ENCODE measurements at regions not wholly inside any gene's neighbourhood (a gene's known extent, or its start where the extent isn't known, plus 50 kb on each side); places are given as distances from the start of the nearest gene placed in this dataset.

DNA sequence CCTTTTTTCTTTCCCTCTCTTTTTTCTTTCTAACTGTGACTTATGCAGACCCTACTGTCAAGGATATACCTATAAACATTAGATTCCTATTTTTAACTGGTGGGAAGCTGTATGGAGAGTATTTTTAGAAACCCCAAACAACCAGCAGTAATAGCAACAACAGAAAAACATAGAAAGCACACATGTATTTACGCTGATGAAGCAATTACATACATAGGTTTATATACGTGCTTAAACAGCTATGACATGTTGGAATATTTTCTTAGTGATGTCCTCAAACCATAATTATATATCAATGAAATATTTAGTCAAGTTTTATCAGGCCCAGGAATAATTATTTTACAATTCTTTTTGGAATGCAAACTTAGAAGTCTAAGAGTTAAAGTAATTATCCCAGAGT, 294.3 kb upstream of the SOX4 start:
- no peak for DNase-seq
- Histone ChIP-seq H3K27me3 (ENCODE audit: insufficient read depth, low read depth, severe bottlenecking) (no peaks in the 10 kb centered on the region), H3K9me3 (ENCODE audit: severe bottlenecking) (peaks cover 10% of the 10 kb centered on the region), H3K4me3 (ENCODE audit: low read depth, low read length) (no peak overlapping the region), H3K27ac (no peak overlapping the region), H3K36me3 (no peaks in the 10 kb centered on the region)
- TF ChIP-seq, protein P1, sequence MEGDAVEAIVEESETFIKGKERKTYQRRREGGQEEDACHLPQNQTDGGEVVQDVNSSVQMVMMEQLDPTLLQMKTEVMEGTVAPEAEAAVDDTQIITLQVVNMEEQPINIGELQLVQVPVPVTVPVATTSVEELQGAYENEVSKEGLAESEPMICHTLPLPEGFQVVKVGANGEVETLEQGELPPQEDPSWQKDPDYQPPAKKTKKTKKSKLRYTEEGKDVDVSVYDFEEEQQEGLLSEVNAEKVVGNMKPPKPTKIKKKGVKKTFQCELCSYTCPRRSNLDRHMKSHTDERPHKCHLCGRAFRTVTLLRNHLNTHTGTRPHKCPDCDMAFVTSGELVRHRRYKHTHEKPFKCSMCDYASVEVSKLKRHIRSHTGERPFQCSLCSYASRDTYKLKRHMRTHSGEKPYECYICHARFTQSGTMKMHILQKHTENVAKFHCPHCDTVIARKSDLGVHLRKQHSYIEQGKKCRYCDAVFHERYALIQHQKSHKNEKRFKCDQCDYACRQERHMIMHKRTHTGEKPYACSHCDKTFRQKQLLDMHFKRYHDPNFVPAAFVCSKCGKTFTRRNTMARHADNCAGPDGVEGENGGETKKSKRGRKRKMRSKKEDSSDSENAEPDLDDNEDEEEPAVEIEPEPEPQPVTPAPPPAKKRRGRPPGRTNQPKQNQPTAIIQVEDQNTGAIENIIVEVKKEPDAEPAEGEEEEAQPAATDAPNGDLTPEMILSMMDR (IDR thresholded peaks at IDR 0.05; ENCODE audit: low read depth, low read length) = no peak

DNA sequence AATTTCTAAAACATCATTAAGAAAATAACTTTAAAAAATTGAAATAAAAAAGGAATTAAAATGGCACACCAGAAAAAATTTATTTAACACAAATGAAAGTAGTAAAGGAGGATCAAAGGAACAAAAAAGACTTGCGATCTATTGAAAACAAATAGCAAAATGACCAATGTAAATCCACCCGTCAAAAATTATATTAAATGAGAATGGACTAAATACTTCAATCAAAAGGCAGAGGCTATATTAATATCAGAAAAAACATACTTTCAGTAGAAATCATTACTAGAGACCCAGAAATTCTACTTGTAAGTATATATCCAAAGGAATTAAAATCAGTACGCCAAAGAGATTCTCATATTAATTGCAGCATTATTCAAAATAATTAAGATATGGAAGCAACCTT, 293.1 kb upstream of the SOX4 start:
- no peaks in the 10 kb centered on the region for H3K27me3 ChIP-seq (ENCODE audit: insufficient read depth, low read depth, severe bottlenecking)
- H3K9me3 ChIP-seq (ENCODE audit: severe bottlenecking) = peaks cover 7% of the 10 kb centered on the region
- DNase-seq = no peak
- H3K27ac ChIP-seq = no peak overlapping the region
- TF ChIP-seq, protein P1 (IDR thresholded peaks at IDR 0.05; ENCODE audit: low read depth, low read length) = no peak
- no peaks in the 10 kb centered on the region for H3K36me3 ChIP-seq
- H3K4me3 ChIP-seq (ENCODE audit: low read depth, low read length) = no peak overlapping the region

DNA sequence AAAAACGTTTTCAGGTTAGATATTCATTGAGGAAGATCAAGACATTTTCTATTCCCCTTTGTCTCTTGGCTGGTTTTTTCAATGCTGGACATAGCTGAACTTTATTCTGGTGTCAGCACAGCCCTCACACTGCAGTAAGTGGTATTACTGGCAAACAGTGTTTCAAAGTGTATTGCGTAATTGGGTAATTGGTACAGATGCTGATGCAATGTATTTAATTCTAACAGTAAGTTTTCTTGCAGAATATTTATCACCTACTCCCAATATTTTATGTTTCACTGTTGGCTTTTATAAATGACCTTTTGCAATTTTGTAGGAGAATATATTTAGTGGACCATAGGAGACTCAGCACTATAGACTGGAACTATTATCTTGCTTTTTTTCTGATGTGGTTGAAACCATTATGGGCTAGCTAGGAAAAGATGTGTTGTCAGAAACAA, 287.6 kb upstream of the SOX4 start:
- H3K36me3 ChIP-seq = no peaks in the 10 kb centered on the region
- TF ChIP-seq, protein P1 (IDR thresholded peaks at IDR 0.05; ENCODE audit: low read depth, low read length) = no peak
- DNase-seq = no peak

DNA sequence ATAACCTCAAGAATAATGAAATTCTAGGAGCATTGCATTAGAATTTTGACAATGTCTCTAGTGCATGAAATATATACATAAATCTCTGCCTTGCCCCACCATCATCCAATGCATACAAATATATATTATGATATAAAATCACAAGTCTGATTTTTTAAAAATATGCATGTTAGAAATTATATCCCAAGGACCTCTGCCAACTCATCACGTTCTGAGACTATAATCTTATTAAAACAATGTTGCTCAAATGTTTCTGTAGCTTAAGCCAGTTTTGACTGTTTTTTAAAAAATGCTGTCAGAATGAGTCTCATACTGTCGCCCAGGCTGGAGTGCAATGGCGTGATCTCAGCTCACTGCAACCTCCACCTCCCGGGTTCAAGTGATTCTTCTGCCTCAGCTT, 287.0 kb upstream of the SOX4 start:
- Histone ChIP-seq H3K4me3 (ENCODE audit: low read depth, low read length) (no peak overlapping the region), H3K9me3 (ENCODE audit: severe bottlenecking) (peaks cover 7% of the 10 kb centered on the region), H3K27me3 (ENCODE audit: insufficient read depth, low read depth, severe bottlenecking) (no peaks in the 10 kb centered on the region), H3K36me3 (no peaks in the 10 kb centered on the region), H3K27ac (no peak overlapping the region)
- TF ChIP-seq, protein P1 (IDR thresholded peaks at IDR 0.05; ENCODE audit: low read depth, low read length) = no peak
- DNase-seq = no peak

More for the DNA sequence above, 287.6 kb upstream of the SOX4 start:
- H3K9me3 ChIP-seq (ENCODE audit: severe bottlenecking) = peaks cover 7% of the 10 kb centered on the region
- no peak overlapping the region for H3K4me3 ChIP-seq (ENCODE audit: low read depth, low read length)
- H3K27ac ChIP-seq = no peak overlapping the region
- H3K27me3 ChIP-seq (ENCODE audit: insufficient read depth, low read depth, severe bottlenecking) = no peaks in the 10 kb centered on the region

DNA sequence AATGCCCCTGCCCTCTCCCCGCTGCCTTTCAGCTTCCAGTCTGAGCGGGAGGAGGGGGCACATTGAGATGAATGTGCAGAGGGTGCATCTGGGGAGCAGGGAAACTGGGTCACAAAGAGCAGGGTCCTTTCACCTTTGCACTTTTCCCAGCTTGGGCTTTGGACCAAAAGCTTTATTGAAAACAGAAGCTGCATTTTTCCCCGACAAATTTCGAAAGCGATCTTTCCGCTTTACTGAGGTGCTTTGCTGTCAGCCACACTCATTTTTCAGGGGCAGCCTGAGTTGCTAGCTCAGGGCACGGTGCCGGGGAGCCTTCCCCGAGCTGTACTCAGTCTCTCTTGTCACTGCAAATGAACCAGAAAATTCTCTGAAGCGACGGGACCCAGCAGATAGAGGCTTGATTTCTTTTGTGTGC, 283.7 kb upstream of the SOX4 start:
- no peak overlapping the region for H3K4me3 ChIP-seq (ENCODE audit: low read depth, low read length)
- TF ChIP-seq, protein P1 (IDR thresholded peaks at IDR 0.05; ENCODE audit: low read depth, low read length) = no peak
- H3K36me3 ChIP-seq = no peaks in the 10 kb centered on the region
- no peaks in the 10 kb centered on the region for H3K9me3 ChIP-seq (ENCODE audit: severe bottlenecking)
- H3K27ac ChIP-seq = no peak overlapping the region
- DNase-seq = no peak
- no peaks in the 10 kb centered on the region for H3K27me3 ChIP-seq (ENCODE audit: insufficient read depth, low read depth, severe bottlenecking)

DNA sequence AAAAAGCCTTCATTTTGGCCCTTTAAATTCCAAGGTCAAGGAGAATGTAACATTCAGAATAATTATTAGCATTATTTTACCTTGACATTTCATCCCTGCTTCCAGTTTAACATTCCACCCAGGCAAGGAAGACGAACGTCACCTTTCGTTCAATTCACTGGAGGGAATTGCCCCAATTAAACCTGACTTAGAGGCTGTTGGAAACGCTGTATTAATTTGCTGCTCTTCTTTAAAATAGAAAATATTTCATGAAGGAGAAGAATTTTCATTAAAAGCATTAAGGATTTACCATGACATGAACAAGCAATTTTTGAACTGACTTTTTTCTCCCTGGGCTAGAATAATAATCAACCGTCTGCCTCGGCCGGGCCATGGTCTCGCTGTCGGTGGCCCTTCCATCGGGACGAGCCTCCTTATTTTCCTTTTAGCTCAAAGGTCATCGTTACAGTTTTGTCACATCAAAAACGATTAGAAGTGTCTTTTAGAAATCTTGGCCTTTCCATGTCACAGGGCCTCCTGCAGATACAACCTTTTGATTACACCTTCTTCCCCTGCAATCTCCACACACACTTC, 282.9 kb upstream of the SOX4 start:
- no peaks in the 10 kb centered on the region for H3K27me3 ChIP-seq (ENCODE audit: insufficient read depth, low read depth, severe bottlenecking)
- DNase-seq = no peak
- TF ChIP-seq, protein P1 (IDR thresholded peaks at IDR 0.05; ENCODE audit: low read depth, low read length) = no peak
- H3K36me3 ChIP-seq = no peaks in the 10 kb centered on the region
- no peak overlapping the region for H3K27ac ChIP-seq
- H3K9me3 ChIP-seq (ENCODE audit: severe bottlenecking) = no peaks in the 10 kb centered on the region
- no peak overlapping the region for H3K4me3 ChIP-seq (ENCODE audit: low read depth, low read length)

All from WERI-Rb-1 (cell line).